AG04450 (cell line): ENCODE measurements at regions not wholly inside any gene's neighbourhood (a gene's known extent, or its start where the extent isn't known, plus 50 kb on each side); places are given as distances from the start of the nearest gene placed in this dataset.

Experiments used
- CTCF ChIA-PET: fragments of 300-600, 350-600 bp; formaldehyde crosslinking; extraction: SDS; loops from one replicate; lab custom pipeline; 2022; ENCODE audit warnings: antibody characterized with exemption, inconsistent platforms; lab: Charles Lee
- POLR2A ChIA-PET: fragments of 350-600 bp; formaldehyde crosslinking; extraction: SDS; loops from one replicate; lab custom pipeline; 2021; ENCODE audit warnings: antibody characterized with exemption, inconsistent platforms; lab: Yijun Ruan, JAX
- DNase-seq: peaks from one replicate; pipeline ENCODE4 v3.0.0-alpha.2; 2011; ENCODE audit warnings: low read depth, low spot score
- H3K27ac ChIP-seq: one replicate; pipeline ENCODE4 v1.5.1; 2012; ENCODE audit warnings: low read depth, low read length, control low read depth
- H3K27me3 ChIP-seq: one replicate; pipeline ENCODE4 v1.6.0; 2012; ENCODE audit warnings: low read length; ENCODE audit not compliant: control insufficient read depth, insufficient read depth
- H3K4me3 ChIP-seq: 2 replicates; pipeline ENCODE4 v1.5.1; 2011; ENCODE audit warnings: mild to moderate bottlenecking, low read depth, low read length, control low read depth
- H3K9me3 ChIP-seq: 2 replicates; pipeline ENCODE4 v1.5.1; 2012; ENCODE audit warnings: low read length; ENCODE audit not compliant: control insufficient read depth, insufficient read depth
- TF ChIP-seq, protein P1 (sequence below): IDR thresholded peaks from 2 replicates; pipeline ENCODE4 v1.5.1; 2011; ENCODE audit warnings: low read depth, low read length, control low read depth, inconsistent platforms

GRCh38 chr16:86007524-86007923 lies 108.6 kb downstream of the IRF8 start:
- Histone ChIP-seq H3K27ac (no peak overlapping the region), H3K4me3 (no peak overlapping the region), H3K9me3 (no peaks in the 10 kb centered on the region), H3K27me3 (peaks cover 39% of the 10 kb centered on the region)
- ChIA-PET POLR2A (no interaction called here), CTCF (interaction anchor here (0.6 to 1.5 kb wide), 3 partner anchors 9 to 188 kb away, joined by 3 to 8 read pairs (median 4); no protein-coding TSS in a partner anchor)
- no peak for DNase-seq
- TF ChIP-seq, protein P1, sequence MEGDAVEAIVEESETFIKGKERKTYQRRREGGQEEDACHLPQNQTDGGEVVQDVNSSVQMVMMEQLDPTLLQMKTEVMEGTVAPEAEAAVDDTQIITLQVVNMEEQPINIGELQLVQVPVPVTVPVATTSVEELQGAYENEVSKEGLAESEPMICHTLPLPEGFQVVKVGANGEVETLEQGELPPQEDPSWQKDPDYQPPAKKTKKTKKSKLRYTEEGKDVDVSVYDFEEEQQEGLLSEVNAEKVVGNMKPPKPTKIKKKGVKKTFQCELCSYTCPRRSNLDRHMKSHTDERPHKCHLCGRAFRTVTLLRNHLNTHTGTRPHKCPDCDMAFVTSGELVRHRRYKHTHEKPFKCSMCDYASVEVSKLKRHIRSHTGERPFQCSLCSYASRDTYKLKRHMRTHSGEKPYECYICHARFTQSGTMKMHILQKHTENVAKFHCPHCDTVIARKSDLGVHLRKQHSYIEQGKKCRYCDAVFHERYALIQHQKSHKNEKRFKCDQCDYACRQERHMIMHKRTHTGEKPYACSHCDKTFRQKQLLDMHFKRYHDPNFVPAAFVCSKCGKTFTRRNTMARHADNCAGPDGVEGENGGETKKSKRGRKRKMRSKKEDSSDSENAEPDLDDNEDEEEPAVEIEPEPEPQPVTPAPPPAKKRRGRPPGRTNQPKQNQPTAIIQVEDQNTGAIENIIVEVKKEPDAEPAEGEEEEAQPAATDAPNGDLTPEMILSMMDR = no peak

DNA sequence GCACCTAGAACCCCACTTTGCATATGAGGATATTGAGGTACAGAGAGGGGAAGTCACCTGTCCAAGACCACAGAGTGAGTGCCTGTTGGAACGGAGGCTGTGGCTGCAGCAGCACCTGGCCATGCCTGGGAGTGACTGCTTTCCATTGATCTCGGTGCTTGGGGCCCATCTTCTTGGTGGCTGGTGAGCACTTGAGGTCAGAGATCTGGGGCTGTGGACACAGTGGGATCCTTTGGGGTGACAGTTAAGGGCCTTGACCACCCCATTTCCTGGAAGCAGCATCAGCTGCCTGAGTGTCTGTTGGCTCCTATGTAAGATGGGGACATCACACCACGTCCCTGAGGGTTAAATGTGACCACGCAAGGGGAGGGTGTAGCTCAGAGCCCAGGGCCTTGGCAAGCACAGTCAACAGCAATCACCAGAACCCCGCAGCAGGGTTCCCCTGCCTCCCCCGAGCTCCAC lies 111.7 kb downstream of the IRF8 start:
- no peak overlapping the region for H3K4me3 ChIP-seq
- H3K27me3 ChIP-seq = peaks cover 31% of the 10 kb centered on the region
- DNase-seq = no peak
- H3K9me3 ChIP-seq = no peaks in the 10 kb centered on the region
- ChIA-PET CTCF (interaction anchor here (1.4 kb wide), 1 partner anchor 191 kb away, joined by 4 read pairs; no protein-coding TSS in a partner anchor), POLR2A (no interaction called here)
- TF ChIP-seq, protein P1 = no peak
- no peak overlapping the region for H3K27ac ChIP-seq

DNA sequence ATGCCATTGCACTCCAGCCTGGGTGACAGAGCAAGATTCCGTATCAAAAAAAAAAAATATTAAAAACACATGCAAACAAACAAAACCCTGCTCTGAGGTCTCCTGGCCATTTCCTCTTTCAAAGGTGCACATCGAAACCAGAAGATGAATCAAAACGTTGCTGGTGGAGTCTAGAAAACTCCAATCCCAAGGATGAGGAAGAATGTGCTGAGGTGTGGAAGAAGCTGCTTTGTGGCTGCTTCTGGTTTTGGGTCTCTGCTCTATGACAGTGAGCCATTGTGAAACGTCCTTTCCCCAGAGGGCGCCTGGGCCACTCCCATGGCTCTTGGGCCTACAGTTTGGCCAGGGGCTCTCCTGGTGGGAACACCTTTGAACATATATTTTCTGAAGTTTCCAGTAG lies 112.6 kb downstream of the IRF8 start:
- H3K27ac ChIP-seq = no peak overlapping the region
- TF ChIP-seq, protein P1 = no peak
- no peak overlapping the region for H3K4me3 ChIP-seq
- POLR2A ChIA-PET = no interaction called here
- no peaks in the 10 kb centered on the region for H3K9me3 ChIP-seq
- no peak for DNase-seq
- H3K27me3 ChIP-seq = peaks cover 33% of the 10 kb centered on the region
- CTCF ChIA-PET = interaction anchor here (1.4 to 1.7 kb wide), 2 partner anchors 190 to 192 kb away, joined by 4 to 13 read pairs; no protein-coding TSS in a partner anchor

DNA sequence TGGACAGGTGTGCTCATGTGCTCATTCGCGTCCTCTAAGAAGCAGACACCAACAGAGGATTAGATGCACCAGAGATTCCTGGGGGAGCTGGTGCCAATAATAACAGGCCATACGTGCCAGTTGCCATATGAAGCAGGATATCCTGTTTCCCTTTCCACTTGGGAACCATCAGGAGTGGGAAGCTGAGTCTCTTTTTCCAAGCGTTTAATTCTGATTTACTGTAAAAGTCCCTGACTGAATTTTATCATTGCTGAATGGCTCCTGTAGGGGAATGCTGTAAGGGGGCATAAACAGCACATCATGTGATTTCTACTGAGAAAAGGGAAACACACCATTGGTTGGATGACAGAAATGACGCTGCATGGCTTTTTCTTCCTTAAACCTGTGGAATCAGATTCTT lies 113.3 kb downstream of the IRF8 start:
- ChIA-PET CTCF (interaction anchor here (1.7 kb wide), 1 partner anchor 191 kb away, joined by 13 read pairs; no protein-coding TSS in a partner anchor), POLR2A (interaction anchor here (0.6 kb wide), 1 partner anchor 204 kb away, joined by 5 read pairs; no protein-coding TSS in a partner anchor)
- Histone ChIP-seq H3K4me3 (no peak overlapping the region), H3K27me3 (peaks cover 36% of the 10 kb centered on the region), H3K9me3 (no peaks in the 10 kb centered on the region), H3K27ac (no peak overlapping the region)
- DNase-seq = no peak
- TF ChIP-seq, protein P1 = no peak

- DNase-seq = no peak
- CTCF ChIA-PET = interaction anchor here (1.0 to 1.6 kb wide), 3 partner anchors 192 to 194 kb away, joined by 4 to 19 read pairs (median 7); no protein-coding TSS in a partner anchor
- POLR2A ChIA-PET = no interaction called here
- peaks cover 41% of the 10 kb centered on the region for H3K27me3 ChIP-seq
- H3K4me3 ChIP-seq = no peak overlapping the region
- no peaks in the 10 kb centered on the region for H3K9me3 ChIP-seq
- H3K27ac ChIP-seq = no peak overlapping the region
- TF ChIP-seq, protein P1 = no peak
Observed at GRCh38 chr16:86013867-86014266, 114.9 kb downstream of the IRF8 start.
